DMS 273 treated with DMSO at 0.1 percent for 48 hours (cell line): ENCODE measurements at regions not wholly inside any gene's neighbourhood (a gene's known extent, or its start where the extent isn't known, plus 50 kb on each side); places are given as distances from the start of the nearest gene placed in this dataset.
"Not testable (repeated sequence)": the region's sequence is repeated elsewhere in the genome, so short reads cannot be mapped to it uniquely, and the experiment has no call there.

Source experiments
- DNase-seq: peaks from one replicate; lab custom pipeline; 2025; lab: John Stamatoyannopoulos, UW

DNA sequence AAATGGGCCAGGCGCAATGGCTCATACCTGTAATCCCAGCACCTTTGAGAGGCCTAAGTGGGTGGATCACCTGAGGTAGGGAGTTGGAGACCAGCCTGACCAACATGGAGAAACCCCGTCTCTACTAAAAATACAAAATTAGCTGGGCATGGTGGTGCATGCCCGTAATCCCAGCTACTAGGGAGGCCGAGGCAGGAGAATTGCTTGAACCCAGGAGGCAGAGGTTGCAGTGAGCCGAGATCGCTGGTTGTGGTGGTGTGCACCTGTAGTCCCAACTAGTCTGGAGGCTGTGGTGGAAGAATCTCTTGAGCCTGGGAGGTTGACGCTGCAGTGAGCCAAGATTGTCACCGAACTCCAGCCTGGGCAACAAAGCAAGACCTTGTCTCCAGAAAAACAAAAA lies 50.5 kb upstream of the ZNF217 start:
- not testable (repeated sequence) for DNase-seq
